ENCODE measurements at regions not wholly inside any gene's neighbourhood (a gene's known extent, or its start where the extent isn't known, plus 50 kb on each side); places are given as distances from the start of the nearest gene placed in this dataset.

GRCh38 chr2:8392098-8392866 is 289.6 kb upstream of the ID2 start:
- TF ChIP-seq CTCF (IDR thresholded peaks at IDR 0.05; ENCODE audit: low read depth, low read length), result no peak
- H3K4me3 ChIP-seq (ENCODE audit: low read depth, low read length), result no peak overlapping the region

DNA sequence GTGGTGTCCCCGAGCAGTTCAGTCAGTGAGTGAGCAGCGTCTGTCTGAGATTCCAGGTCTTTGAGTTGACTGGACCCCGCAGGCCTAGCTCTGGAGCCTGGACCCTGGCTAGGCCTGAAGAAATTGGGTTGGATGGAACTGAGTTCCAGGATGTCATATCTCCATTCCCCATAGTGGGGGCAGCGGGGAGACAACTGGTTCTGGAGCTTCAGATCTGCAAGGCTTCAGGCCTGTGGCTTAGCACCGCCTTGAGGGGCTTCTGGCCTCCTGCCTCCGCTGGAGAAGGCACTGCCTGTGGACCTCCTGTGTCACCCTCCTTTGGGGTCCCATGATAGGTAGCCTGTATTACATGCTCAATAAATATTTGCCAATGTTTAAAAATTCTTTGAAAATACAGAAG is 288.4 kb upstream of the ID2 start:
- H3K4me3 ChIP-seq (ENCODE audit: low read depth, low read length), result no peak overlapping the region
- TF ChIP-seq CTCF (IDR thresholded peaks at IDR 0.05; ENCODE audit: low read depth, low read length), result no peak

DNA sequence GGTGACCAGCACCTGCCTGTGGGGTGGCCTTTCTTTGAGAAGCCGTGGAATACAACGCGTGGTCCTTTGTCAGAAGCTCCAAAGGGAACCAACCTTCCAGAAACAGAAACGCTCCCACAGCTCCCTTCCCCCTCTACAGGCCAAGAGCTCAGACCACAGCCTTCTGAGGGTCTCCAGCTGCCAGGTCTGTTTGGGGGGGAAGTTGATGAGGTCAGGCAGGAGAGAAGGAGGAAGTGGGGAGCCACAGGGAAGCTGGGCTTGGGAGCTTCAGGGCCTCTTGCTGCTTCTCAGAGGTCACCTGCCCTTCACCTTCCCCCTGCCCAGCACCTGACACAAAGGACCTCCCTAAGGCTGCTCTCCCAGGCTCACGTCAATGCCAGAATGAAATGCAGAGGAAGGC is 287.7 kb upstream of the ID2 start:
- TF ChIP-seq CTCF (IDR thresholded peaks at IDR 0.05; ENCODE audit: low read depth, low read length), result no peak

DNA sequence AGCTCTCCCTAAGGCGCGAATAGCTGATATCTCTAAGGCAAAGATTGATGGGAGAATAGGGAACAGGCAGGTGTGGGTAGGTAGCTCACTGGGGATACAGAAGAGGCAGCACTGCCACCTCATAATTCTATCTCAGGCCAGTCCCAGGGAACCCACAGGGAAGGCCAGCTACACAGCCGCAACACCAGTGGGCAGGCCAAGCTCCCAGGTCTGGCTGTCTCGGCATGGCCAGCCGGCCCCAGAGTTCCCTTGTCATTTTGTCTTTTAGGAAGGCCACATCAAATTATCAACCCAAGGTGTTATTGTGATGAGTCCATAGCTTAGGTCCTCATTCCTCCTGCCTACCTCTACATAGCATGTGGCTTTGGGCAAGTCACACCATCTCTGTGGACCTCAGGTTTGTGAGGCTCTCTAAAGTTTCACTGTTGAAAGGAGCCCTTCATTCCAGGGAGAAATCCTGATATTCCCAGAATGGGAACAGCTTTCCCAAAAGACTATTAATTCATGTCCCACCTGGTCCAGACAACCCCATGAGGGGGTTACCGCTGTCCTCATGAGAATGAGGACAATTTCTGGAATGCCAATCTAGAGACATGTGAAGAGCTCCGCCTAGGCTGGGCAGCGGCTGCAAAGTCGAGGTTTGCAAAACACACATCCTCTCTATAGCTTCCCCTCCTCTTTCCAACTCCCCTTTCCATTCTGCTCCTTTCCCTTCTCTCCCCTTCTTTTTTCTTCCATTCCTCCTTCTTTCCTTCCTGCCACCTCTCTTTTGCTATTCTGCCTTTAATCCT is 287.1 kb upstream of the ID2 start:
- TF ChIP-seq CTCF (IDR thresholded peaks at IDR 0.05; ENCODE audit: low read depth, low read length), result no peak
- no peak overlapping the region for H3K4me3 ChIP-seq (ENCODE audit: low read depth, low read length)

More for the DNA sequence above, 287.7 kb upstream of the ID2 start:
- no peak overlapping the region for H3K4me3 ChIP-seq (ENCODE audit: low read depth, low read length)

GRCh38 chr2:8395718-8396117 is 286.1 kb upstream of the ID2 start:
- no peak for TF ChIP-seq CTCF (IDR thresholded peaks at IDR 0.05; ENCODE audit: low read depth, low read length)
- H3K4me3 ChIP-seq (ENCODE audit: low read depth, low read length), result no peak overlapping the region

GRCh38 chr2:8398040-8398668 is 283.7 kb upstream of the ID2 start:
- no peak for TF ChIP-seq CTCF (IDR thresholded peaks at IDR 0.05; ENCODE audit: low read depth, low read length)
- H3K4me3 ChIP-seq (ENCODE audit: low read depth, low read length), result no peak overlapping the region

GRCh38 chr2:8399731-8400130 is 282.1 kb upstream of the ID2 start:
- no peak overlapping the region for H3K4me3 ChIP-seq (ENCODE audit: low read depth, low read length)
- no peak for TF ChIP-seq CTCF (IDR thresholded peaks at IDR 0.05; ENCODE audit: low read depth, low read length)
